B cell (primary cell): ENCODE measurements at regions not wholly inside any gene's neighbourhood (a gene's known extent, or its start where the extent isn't known, plus 50 kb on each side); places are given as distances from the start of the nearest gene placed in this dataset.

Experiments used
- EZH2 ChIP-seq: IDR thresholded peaks from 2 replicates; pipeline ENCODE4 v1.6.1; 2012; ENCODE audit warnings: borderline replicate concordance, low read depth, mild to moderate bottlenecking, moderate library complexity, low read length; ENCODE audit not compliant: insufficient read depth, poor library complexity, severe bottlenecking
- TF ChIP-seq, protein P1 (sequence below): fragments of 200-600 bp; IDR thresholded peaks from one replicate; pipeline ENCODE4 v1.8.0; 2022; ENCODE audit warnings: antibody characterized with exemption, mild to moderate bottlenecking

DNA sequence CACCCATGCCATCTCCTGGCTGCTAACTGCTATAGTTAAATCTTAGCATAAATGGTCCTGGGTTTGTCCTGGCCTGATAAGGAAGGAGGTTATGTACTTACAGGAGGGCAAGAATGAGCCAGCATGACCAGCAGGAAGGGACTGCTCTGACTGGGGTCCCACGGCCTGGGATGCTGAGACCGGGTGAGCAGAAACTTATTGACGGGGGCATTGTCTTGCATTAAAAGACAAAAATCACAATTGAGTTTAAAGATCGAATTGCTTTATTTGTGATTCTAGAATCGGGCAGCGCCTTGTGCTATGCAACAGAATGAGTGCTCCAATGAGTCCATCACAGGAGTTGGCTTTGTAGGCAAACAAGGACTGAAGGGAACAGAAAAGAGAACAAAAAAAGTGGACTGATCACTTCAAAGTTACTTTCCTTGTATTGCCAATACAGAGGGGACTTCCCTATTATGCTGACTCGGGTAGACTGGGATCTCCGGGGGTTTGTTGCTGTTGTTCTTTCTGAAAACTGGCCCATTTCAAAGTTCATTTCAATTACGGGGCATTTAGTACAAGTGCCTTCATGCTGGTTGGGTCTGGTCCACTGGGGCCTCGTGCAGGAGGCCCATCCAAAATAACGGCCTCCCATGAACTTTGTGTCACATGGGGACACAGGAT is 87.1 kb upstream of the SLC66A3 start:
- TF ChIP-seq, protein P1, sequence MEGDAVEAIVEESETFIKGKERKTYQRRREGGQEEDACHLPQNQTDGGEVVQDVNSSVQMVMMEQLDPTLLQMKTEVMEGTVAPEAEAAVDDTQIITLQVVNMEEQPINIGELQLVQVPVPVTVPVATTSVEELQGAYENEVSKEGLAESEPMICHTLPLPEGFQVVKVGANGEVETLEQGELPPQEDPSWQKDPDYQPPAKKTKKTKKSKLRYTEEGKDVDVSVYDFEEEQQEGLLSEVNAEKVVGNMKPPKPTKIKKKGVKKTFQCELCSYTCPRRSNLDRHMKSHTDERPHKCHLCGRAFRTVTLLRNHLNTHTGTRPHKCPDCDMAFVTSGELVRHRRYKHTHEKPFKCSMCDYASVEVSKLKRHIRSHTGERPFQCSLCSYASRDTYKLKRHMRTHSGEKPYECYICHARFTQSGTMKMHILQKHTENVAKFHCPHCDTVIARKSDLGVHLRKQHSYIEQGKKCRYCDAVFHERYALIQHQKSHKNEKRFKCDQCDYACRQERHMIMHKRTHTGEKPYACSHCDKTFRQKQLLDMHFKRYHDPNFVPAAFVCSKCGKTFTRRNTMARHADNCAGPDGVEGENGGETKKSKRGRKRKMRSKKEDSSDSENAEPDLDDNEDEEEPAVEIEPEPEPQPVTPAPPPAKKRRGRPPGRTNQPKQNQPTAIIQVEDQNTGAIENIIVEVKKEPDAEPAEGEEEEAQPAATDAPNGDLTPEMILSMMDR: no peak
- TF ChIP-seq EZH2: no peak
